Activated CD4-positive, alpha-beta T cell treated with anti-CD3 and anti-CD28 coated beads, Interleukin-2, Interleukin-6, amounts not matched to agents 100 ng/mL and 50 ng/mL, durations not matched to agents 16 hours and 8 hours (primary cell): ENCODE measurements at regions not wholly inside any gene's neighbourhood (a gene's known extent, or its start where the extent isn't known, plus 50 kb on each side); places are given as distances from the start of the nearest gene placed in this dataset.
"Not testable (repeated sequence)": the region's sequence is repeated elsewhere in the genome, so short reads cannot be mapped to it uniquely, and the experiment has no call there.

Experiments
- DNase-seq: peaks from one replicate; pipeline ENCODE4 v3.0.0-alpha.2; 2020

DNA sequence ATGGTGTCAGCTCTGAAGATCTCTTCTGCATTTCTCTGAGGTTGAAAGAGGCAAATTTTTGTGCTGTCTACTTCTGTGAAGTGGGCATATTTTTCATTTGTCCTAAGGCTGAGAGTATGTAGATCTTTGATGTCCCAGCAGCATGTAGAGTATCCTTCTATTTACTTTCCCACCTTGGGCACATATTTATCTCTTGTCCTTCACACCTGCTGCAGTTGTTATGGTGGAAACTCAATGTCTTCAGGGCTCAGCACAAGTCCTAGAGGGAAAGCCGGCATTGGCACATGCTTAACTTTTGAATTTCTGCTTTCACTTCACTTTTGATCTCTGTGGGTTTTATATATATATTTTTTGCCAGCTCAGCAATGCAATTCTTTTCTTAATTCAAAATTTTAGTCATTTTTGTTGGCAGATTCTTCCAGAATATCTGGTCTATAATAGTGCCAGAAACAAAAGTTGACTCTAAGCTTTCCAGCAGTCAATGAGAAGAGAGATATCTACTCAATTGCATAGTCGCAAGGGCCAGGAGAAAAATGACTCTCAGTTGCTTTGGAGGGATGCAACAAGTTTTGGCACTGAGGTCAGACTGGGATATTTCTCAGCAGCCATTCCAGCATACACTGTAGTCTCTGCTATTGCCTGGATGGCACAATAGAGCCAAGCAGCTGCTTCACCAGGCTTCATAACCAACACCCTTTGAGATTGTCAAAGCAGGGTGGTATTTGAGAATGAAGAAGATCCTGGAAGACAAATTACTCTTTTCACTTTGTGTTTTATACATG, 127.8 kb upstream of the FAT1 start:
- DNase-seq: no peak

DNA sequence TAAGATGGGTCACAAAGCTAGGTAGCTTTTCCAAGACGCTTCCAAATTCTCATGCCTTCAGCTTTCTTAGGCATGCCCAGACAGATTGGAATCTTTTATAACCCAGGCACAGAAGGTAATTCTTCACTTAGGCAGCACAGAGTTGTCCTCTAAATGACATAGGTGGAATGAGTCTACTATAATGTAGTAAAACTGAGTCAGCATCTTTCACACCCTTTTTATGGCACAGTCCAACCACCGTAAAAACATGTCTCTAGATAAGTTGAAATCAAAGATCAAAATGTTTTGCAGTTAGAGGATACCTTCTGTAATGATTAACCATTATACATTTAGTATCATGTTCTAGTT, 128.4 kb upstream of the FAT1 start:
- no peak for DNase-seq

DNA sequence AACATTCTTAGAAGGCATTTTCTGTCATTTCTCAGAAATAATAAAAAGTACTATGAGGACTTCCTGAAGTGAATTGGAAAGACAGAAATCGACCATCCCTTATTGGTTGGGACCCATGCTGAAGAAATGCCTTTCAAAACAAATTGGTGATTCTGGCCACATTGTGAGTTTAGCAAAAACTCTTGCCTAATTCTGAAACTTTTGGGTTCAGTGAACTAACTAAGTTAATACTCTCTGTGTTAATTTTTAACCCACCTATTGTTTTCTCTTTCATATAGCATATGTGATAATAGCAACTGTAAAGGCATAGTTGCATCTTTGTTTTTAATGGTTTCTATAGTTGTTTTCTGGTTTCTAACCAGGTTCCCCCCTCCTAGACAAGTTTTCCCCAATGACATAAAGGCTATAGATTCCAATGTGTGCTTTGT, 129.3 kb upstream of the FAT1 start:
- no peak for DNase-seq

DNA sequence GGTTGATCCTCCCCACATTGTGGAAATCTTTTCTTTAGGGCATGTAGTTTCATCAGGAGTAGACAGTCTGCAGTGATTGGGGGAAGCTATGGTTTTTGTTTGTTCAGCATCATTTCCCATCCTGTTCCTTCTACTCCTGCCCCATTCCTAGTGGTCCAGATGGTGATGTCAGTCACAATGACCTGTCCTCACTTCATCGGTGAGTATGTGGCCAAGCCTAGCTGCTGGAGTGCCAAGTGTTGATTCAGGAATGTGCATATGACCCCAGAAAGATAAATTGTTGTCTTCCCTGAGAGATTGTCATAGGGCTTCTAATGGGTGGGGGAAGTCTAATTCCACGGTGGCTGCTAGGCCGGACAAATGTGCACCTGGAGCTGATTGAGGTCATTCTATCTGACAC, 130.6 kb upstream of the FAT1 start:
- no peak for DNase-seq

DNA sequence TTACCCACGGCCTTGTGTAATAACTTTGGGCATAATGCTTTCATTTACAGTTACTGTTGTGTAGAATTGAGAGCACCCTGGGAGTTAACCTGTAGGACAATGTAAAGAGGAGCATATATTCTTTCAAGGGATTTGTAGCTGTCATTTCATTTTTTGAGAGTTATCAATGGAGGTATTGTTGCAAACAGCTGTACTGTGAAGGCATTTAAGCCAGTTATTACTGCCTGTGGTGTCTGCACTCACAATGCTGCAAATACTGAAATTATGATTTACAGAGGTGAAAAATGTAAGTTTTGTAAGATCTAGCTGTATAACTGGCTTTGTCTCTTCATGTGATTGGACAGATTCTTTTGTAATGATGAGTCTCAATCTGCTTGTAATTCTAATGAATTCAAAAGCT, 131.5 kb upstream of the FAT1 start:
- DNase-seq: no peak

DNA sequence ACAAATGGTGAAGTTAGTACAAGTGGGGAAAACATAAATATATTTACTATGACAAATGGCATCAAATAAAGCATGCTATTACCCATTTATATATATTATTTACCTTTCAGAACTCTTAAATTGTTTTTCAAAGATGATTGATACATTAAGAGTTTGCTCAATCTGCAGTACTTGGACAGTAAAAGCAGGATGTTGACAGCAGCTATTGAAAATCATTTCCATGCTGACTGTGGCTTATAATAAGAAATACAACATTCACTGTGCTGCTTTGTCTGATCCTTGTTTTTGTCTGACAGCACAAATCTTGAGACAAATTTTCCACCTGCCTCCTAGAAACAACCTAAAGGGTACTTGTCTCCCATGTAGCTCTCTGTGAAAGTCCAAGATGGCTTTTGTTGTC, 134.1 kb upstream of the FAT1 start:
- no peak for DNase-seq

DNA sequence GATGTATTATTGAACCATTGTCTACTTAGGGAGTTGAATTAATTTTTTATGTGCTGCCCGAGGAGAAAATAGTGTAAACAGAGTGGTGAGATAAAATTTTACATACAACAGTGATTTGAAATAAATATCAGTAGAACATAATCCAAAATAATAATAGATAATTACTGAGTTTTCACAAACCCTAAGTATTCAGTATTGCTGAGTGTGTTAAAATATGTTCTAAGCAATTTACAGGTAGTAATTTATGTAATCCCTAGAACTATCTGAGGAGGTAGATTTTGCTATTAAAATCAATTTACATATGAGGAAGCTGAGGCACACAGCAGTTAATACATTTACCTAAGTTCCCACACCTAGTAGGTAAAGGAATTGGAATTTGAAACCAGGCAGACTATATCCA, 134.7 kb upstream of the FAT1 start:
- DNase-seq: no peak

DNA sequence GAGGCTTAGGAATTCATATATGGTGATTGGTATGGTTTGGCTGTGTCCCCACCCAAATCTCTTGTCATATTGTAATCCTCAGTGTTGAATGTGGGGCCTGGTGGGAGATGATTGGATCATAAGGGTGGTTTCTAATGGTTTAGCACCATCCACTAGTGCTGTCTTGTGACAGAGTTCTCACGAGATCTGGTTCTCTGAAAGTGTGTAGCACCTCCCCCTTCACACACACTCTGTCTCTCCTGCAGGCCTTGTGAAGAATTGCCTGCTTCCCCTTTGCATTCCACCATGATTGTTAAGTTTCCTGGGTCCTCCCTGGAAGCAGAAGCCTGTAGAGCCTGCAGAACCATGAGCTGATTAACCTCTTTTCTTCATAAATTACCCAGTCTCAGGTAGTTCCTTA, 135.8 kb upstream of the FAT1 start:
- DNase-seq: no peak

DNA sequence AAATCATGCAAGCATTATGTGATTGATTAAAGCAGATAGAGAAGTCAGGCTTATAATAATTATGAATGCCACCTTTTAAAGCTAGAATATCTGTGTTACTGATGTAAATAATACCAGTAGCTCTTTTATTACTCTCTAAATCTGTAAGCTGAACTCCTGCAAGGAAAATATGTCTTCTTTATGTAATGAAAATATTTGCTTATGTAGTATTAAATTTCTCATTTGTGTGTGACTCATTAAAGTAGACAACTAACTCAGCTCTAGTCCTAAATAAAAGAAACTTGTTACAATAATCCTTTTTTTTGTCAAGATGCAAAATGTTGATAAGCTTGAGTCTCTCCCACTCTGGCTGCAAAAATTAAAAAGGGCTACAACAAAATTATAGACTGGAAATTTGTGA, 137.7 kb upstream of the FAT1 start:
- DNase-seq: no peak

DNA sequence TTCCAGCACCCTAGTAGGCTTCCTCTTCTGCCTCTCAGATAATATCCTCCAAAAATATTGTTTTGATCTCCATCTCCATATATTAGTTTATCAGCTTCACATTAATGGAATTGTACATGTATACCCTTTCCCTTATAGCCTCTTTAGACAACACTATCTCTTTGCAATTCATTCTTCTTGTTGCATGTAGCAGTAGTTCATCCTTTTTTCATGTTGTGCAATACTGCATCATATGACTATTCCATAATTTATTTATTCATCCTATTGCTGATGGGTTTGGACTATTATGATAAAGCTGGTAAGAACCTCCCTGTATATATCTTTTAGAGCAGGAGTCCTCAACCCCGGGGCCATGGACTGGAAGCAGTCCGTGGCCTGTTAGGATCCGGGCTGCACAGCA, 148.2 kb upstream of the FAT1 start:
- no peak for DNase-seq

DNA sequence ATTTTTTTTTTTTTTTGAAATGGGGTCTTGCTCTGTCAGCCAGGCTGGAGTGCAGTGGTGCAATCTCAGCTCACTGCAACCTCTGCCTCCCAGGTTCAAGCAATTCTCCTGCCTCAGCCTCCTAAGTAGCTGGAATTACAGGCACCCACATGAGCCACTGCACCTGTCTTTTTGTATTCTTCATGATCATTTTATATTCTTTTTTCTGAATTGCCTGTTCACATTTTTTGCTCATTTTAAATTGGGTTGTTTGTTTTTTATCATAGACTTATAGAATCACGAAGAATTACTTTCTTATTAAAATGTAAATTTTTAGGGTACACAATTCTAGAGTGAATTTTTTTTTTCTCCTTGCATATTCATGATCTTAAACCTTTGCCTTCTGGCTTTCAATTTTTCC, 149.4 kb upstream of the FAT1 start:
- not testable (repeated sequence) for DNase-seq

DNA sequence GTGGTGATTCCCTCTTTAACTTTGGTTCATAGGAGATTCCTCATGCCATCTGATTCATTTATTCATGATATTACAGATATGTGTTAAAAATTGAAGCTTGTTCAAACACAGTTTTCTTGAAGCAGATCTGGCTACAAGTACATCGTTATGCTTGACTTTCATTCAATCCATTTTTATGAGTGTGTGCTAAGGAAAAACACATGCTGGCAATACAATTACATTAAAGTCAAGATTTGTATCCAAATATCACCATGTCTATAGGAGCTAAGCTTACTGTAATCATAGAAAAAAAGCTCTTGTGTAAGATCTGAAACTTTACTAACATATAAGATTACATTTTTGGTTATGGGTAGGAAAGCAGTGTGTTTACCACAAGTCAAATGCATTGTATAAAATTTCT, 151.8 kb upstream of the FAT1 start:
- DNase-seq: no peak

DNA sequence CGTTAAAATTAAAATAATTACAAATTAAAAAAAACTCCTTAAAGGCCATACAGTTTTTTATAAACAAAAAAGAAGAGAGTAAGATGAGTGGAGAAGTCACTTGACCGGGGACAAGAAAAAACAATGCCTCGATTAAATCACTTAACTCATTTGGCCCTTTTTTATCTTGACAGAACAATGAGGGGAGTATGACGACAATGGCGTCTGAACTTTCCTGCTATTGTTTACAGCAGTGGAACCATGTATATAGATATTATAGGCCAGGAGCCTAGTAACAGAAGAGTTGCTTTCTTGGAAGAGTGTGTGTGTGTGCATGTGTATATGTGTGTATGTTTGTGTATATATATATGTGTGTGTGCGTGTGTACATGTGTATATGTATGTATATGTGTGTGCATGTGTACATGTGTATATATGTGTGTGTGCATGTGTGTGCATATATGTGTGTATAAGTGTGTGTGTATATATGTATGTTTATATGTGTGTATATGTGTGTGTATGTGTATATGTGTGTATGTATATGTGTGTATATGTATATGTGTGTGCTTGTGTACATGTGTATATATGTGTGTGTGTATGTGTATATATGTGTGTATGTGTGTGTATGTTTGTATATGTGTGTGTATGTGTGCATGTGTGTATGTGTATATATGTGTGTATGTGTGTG, 153.4 kb upstream of the FAT1 start:
- DNase-seq: no peak

DNA sequence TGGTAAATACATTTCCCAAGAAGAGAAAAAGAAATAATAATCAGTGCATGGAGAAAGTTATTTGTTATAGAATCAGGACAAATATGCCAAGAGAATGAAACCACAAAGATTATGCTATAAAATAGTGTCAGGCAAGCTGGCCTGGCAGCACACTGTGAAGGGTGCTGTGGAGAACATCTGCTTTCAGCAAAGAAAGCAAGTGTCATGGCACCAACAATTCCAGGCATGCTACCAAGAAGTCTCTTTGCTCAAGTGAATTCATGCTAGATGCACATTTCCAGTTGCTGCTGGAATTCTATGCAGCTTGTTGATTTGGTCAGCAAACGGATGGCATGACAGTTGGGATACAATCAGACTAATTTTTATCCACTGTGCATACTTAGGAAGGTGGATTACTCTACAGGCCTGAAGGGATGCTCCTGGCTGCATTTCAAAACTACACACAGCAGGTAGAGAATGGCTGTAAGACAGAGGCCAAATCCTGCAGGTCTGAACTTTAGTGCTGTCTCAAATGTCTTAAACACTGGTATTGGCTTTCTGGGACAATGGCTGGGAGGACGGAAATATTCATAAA, 154.6 kb upstream of the FAT1 start:
- no peak for DNase-seq

DNA sequence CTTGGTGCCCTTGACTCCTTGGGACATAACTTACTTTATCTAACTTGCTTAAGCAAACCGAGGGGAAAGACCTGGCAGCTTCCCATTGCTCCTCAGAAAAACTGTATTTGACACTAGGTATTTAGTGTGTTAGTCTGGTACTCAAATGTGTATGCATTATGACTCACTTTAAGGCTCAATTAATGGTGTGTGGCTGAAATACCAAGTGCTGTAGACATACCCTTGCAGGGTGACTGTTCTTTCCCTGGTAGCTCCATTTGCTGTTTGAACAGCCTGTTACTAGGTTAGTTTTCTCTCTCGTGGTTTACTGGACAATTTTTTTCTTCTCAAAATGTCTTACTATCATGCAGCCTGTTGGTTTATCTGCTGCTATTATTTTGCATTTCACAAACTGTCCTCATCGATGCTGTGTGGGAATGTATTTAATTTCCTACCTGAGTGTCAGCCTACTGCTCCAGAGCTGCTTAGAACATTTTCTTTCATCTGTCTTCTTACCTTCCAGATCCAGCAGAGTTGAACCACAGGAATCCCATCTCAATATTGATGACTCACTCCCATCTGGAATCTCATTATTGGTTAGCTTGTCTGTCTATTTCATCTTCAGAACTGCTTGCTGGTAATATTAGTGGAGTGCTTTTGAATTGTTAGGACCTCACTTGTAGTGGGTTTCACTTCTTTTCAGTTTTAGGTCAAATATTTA, 158.0 kb upstream of the FAT1 start:
- no peak for DNase-seq

DNA sequence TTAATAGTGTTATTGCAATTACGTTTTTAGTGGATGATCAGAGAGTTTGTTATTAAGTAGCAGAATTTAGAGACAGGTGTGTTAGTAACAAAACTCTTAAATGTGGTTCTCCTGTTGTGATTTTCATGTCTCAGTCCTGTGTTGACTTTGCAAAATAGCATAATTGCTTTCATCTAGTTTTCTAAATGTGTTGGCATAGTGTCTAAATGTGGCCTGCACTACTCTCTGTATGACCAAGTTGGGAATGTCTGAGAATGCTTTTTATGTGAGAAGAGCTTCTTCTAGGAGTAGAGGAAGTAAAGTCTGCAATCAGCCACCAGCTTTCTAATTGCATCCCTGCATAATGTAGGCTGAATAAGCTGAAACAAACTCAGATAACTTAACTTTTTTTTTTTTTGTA, 158.6 kb upstream of the FAT1 start:
- DNase-seq: no peak

DNA sequence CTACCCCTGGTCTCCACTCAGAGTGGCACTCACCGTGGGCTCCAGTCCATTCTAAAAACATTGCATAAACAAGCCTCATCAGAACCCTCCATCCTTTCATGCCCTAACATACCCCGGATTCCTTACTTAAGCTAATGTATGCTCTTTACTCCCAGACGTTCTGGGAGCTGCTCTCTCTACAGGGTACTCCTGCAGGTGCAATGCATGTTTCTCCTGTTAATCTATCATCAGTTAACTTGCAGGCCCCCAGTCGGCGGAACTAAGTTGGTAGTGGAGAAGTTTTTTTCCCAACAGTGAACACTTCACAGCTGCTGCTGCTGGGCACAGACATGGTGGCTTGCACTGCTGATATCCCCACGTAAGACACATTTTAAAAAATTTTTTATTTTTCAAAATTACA, 161.6 kb upstream of the FAT1 start:
- DNase-seq: no peak

DNA sequence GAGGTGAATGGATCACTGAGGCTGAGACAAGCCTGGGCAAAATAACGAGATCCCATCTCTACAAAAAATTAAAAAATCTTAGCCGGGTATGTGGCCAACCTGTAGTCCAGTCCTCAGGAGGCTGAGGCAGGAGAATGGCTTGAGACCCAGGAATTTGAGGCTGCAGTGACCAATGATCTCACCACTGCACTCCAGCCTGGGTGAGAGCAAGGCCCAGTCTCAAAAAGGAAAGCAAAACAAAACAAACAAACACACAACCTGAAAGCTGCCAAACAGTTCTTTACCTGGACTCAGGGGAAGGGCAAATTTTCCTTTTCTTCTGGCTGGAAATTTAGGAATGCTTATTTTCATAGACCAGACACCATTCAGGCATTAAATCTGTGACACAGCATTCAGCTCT, 163.1 kb upstream of the FAT1 start:
- no peak for DNase-seq

DNA sequence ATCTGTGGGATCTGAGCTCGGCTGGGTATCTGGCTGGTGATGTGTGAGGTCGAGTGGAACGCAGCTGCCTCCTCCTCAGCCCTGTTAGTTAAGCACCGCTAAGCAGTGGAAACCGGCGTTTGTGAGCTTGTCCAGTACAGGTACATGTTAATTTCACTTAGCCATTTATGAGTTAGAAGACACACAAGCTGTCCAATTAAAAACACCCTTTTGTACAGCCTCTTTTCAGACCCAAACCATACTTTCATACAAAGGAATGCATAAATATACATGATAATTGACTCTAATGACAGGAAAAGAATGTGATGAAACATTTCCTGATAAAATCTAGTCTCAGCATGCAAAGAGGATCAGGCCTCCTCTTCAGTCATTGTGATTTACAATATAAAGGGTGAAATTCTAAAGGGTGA, 163.6 kb upstream of the FAT1 start:
- no peak for DNase-seq

DNA sequence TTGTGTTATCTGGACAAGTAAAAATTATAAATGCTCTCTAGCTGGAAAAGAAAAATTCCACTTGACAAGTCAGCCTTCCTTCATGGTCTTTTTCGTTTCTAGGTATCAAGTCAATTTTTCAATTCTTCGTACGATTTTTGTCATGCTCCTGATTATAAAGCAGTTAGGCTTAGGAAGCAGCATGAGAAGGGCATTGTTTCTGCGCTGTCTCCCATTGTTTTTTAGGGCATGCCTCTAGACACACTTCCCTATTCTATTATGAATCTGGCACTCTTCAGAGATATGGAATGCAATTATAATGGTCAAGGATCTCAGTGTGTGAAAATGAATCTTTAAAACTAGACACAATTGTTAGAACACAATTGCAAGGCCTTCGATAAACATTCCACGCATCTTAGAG, 164.1 kb upstream of the FAT1 start:
- DNase-seq: no peak

DNA sequence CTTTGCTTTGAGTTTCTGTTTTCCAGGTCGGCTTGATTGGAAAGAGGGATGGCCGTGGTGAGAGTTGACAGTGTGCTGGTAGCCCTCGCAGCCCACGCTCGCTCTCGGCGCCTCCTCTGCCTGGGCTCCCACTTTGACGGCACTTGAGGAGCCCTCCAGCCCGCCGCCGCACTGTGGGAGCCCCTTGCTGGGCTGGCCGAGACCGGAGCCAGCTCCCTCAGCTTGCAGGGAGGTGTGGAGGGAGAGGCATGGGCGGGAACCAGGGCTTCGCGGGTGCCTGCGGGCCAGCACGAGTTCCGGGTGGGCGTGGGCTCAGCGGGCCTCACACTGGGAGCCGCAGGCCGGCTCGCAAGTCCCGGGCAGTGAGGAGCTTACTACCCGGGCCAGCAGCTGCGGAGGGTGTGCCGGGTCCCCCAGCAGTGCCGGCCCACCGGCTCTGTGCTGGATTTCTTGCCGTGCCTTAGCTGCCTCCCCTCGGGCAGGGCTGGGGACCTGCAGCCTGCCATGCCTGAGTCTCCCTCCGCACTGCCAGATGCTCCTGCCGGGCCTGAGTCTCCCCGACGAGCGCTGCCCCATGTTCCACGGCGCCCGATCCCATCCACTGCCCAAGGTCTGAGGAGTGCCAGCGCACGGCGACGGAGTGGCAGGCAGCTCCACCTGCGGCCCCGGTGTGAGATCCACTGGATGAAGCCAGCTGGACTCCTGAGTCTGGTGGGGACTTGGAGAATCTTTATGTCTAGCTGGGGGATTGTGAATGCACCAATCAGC, 166.4 kb upstream of the FAT1 start:
- DNase-seq: no peak

DNA sequence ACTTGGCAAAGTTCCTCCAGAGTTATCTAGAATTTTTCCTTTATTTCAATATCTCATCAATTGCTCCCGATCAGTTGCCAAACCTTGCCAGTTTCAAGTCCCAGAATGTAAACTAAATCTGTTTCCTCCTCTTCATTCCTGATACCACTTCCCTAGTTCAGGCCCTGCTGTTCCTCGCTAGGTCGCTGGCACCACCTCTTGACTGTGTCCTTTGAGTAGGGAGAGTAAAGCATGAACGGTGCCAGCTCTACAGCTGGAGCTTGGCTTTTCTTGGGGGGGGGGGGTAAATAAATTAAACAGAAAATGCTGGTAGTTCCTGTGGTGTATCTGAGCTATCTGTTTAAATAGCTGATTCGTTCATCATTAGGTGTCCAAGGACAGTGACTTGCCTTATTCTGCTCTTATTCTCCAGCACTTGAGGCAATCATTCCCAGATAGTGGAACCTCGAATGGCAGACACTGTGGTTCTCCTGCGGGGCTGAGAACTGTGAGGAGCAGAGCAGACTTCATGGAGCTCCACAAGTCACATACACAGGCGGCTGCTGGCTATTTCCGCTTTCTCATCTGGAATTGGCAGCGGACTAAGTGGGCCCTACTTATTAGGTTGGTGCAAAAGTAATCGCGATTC, 168.3 kb upstream of the FAT1 start:
- DNase-seq: no peak

DNA sequence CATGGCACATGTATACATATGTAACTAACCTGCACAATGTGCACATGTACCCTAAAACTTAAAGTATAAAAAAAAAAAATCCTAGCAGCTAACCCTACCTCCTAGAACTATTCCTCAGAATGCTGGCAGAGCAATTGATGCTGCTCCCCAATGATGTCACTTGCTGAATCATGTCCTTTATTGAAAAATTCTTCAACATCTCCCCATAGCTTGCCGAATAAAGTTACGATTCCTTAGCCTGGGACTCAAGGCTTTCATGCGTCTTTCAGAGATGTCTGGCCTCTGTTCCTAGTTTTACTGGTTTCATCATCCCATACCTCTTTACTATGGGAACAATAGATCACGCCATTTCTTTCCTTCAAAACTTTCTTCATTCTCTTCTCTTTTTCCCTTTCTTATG, 174.7 kb upstream of the FAT1 start:
- no peak for DNase-seq
